Non-pigmented ciliary epithelial cell (primary cell): ENCODE measurements at regions not wholly inside any gene's neighbourhood (a gene's known extent, or its start where the extent isn't known, plus 50 kb on each side); places are given as distances from the start of the nearest gene placed in this dataset.
"Not testable (repeated sequence)": the region's sequence is repeated elsewhere in the genome, so short reads cannot be mapped to it uniquely, and the experiment has no call there.

Experiments used
- DNase-seq: peaks from one replicate; pipeline ENCODE4 v3.0.0-alpha.2; 2010; ENCODE audit warnings: low read depth

- DNase-seq, result no peak
Measured at GRCh38 chr3:184477940-184478339, 83.6 kb upstream of the EPHB3 start.

GRCh38 chr3:184479426-184480126, 82.0 kb upstream of the EPHB3 start:
- DNase-seq, result no peak

GRCh38 chr3:184480831-184481230, 80.8 kb upstream of the EPHB3 start:
- no peak for DNase-seq

GRCh38 chr3:184481984-184482671, 79.5 kb upstream of the EPHB3 start:
- no peak for DNase-seq

GRCh38 chr3:184485241-184485640, 76.3 kb upstream of the EPHB3 start:
- no peak for DNase-seq

GRCh38 chr3:184485906-184486305, 75.7 kb upstream of the EPHB3 start:
- no peak for DNase-seq

- no peak for DNase-seq
Measured at GRCh38 chr3:184486614-184487013, 75.0 kb upstream of the EPHB3 start.

GRCh38 chr3:184488577-184488976, 73.0 kb upstream of the EPHB3 start:
- DNase-seq, result no peak

- no peak for DNase-seq
Measured at GRCh38 chr3:184489268-184489841, 72.2 kb upstream of the EPHB3 start.

- DNase-seq, result no peak
Measured at GRCh38 chr3:184491011-184491576, 70.5 kb upstream of the EPHB3 start.

- DNase-seq, result no peak
Measured at GRCh38 chr3:184491867-184492615, 69.5 kb upstream of the EPHB3 start.

GRCh38 chr3:184496933-184497332, 64.7 kb upstream of the EPHB3 start:
- no peak for DNase-seq

GRCh38 chr3:184497804-184498203, 63.8 kb upstream of the EPHB3 start:
- DNase-seq, result no peak

- no peak for DNase-seq
Measured at GRCh38 chr3:184498986-184499606, 62.5 kb upstream of the EPHB3 start.

- no peak for DNase-seq
Measured at GRCh38 chr3:184500344-184500923, 61.2 kb upstream of the EPHB3 start.

GRCh38 chr3:184502123-184502667, 59.4 kb upstream of the EPHB3 start:
- DNase-seq, result no peak

GRCh38 chr3:184502841-184503240, 58.7 kb upstream of the EPHB3 start:
- not testable (repeated sequence) for DNase-seq

- no peak for DNase-seq
Measured at GRCh38 chr3:184503647-184504046, 57.9 kb upstream of the EPHB3 start.

GRCh38 chr3:184505076-184505878, 56.3 kb upstream of the EPHB3 start:
- DNase-seq, result no peak

- no peak for DNase-seq
Measured at GRCh38 chr3:184506561-184506991, 55.0 kb upstream of the EPHB3 start.
